Astrocyte of the cerebellum (primary cell): ENCODE measurements at regions not wholly inside any gene's neighbourhood (a gene's known extent, or its start where the extent isn't known, plus 50 kb on each side); places are given as distances from the start of the nearest gene placed in this dataset.

Experiments used
- DNase-seq: peaks from one replicate; pipeline ENCODE4 v3.0.0-alpha.2; 2011; ENCODE audit warnings: low read depth
- H3K4me3 ChIP-seq: 2 replicates; pipeline ENCODE4 v1.5.1; 2011; ENCODE audit warnings: mild to moderate bottlenecking, low read depth, low read length, moderate library complexity
- CTCF ChIP-seq: IDR thresholded peaks from 2 replicates; pipeline ENCODE4 v1.5.1; 2012; ENCODE audit warnings: low read length, low read depth, moderate library complexity, mild to moderate bottlenecking; ENCODE audit errors: missing control alignments
- in situ Hi-C: cut with HindIII; loops from 2 replicates; pipeline ENCODE4 v1.10.0; 2017; ENCODE audit warnings: low sequenced_read_pairs

GRCh38 chrX:107514944-107515343 is 65.5 kb downstream of the FRMPD3 start:
- in situ Hi-C loops: no loop called here
- DNase-seq: no peak
- H3K4me3 ChIP-seq: no peak overlapping the region
- no peak for TF ChIP-seq CTCF

- in situ Hi-C loops: no loop called here
- H3K4me3 ChIP-seq: no peak overlapping the region
- no peak for TF ChIP-seq CTCF
- DNase-seq: no peak
These were observed 72.6 kb downstream of the FRMPD3 start for GRCh38 chrX:107521877-107522586.

- no peak overlapping the region for H3K4me3 ChIP-seq
- no peak for TF ChIP-seq CTCF
- no peak for DNase-seq
- in situ Hi-C loops: no loop called here
These were observed 73.4 kb downstream of the FRMPD3 start for GRCh38 chrX:107522901-107523300.

GRCh38 chrX:107526141-107526540 is 76.7 kb downstream of the FRMPD3 start:
- TF ChIP-seq CTCF: no peak
- no peak overlapping the region for H3K4me3 ChIP-seq
- DNase-seq: no peak
- in situ Hi-C loops: no loop called here

- no peak for TF ChIP-seq CTCF
- in situ Hi-C loops: no loop called here
- no peak overlapping the region for H3K4me3 ChIP-seq
- DNase-seq: no peak
These were observed 80.7 kb downstream of the FRMPD3 start for GRCh38 chrX:107530141-107530540.

- in situ Hi-C loops: no loop called here
- H3K4me3 ChIP-seq: no peak overlapping the region
- TF ChIP-seq CTCF: peak; percentile 56
- no peak for DNase-seq
These were observed 88.4 kb downstream of the FRMPD3 start for GRCh38 chrX:107537815-107538214.

GRCh38 chrX:107541244-107541643 is 87.1 kb upstream of the PRPS1 start:
- TF ChIP-seq CTCF: no peak
- DNase-seq: no peak
- no peak overlapping the region for H3K4me3 ChIP-seq
- in situ Hi-C loops: no loop called here
